Central memory CD8-positive, alpha-beta T cell (primary cell): ENCODE measurements at regions not wholly inside any gene's neighbourhood (a gene's known extent, or its start where the extent isn't known, plus 50 kb on each side); places are given as distances from the start of the nearest gene placed in this dataset.

Source experiments
- ATAC-seq: fragments of 150-1000 bp; cut with Tn5 transposase; replicated peaks from 2 replicates; pipeline ENCODE4 v1.10.0; 2022; ENCODE audit warnings: mild to moderate bottlenecking, moderate FRiP score, moderate number of reproducible peaks; ENCODE audit not compliant: poor library complexity, severe bottlenecking; ENCODE audit errors: extremely low read depth
- DNase-seq, 2 donors: peaks; one replicate each; pipeline ENCODE4 v3.0.0; 2021; ENCODE audit warnings: low spot score in 2 of 2
- H3K27ac Mint-ChIP-seq: one replicate; pipeline ENCODE4 v1.8.0; 2022; ENCODE audit warnings: low read depth, mild to moderate bottlenecking, moderate library complexity, mixed read lengths
- H3K27me3 Mint-ChIP-seq: one replicate; pipeline ENCODE4 v1.8.0; 2022; ENCODE audit warnings: mixed read lengths
- H3K36me3 Mint-ChIP-seq: one replicate; pipeline ENCODE4 v1.8.0; 2022; ENCODE audit warnings: mild to moderate bottlenecking, moderate library complexity, mixed read lengths; ENCODE audit not compliant: insufficient read depth
- H3K4me1 Mint-ChIP-seq: one replicate; pipeline ENCODE4 v1.8.0; 2022; ENCODE audit warnings: mixed read lengths
- H3K4me3 Mint-ChIP-seq: one replicate; pipeline ENCODE4 v1.8.0; 2022; ENCODE audit warnings: mild to moderate bottlenecking, moderate library complexity, mixed read lengths
- H3K9me3 Mint-ChIP-seq: one replicate; pipeline ENCODE4 v1.8.0; 2022; ENCODE audit warnings: mixed read lengths

DNA sequence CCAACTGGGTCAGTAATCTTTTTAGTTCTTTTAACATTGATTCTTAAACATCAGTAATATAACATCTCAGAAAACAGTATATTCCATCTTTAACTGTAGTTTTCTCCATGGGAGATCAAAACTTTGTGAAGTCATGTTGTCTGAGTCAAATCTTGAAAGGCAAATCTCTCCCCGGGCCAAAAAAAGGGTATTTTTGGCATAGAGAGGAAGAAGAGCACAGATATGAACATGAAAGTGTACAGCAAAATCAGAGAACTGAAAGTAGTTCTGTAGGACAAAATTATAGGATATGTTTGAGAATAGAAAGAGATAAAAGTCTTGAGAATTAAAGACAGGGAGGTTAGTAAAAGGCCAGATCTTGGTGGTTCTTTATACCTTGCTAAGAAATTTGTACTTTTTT is 176.4 kb upstream of the GYPA start:
- peaks cover 11% of the 10 kb centered on the region for H3K9me3 Mint-ChIP-seq
- no peak for DNase-seq
- no peaks in the 10 kb centered on the region for H3K36me3 Mint-ChIP-seq
- H3K27me3 Mint-ChIP-seq, result no peaks in the 10 kb centered on the region
- no peaks in the 10 kb centered on the region for H3K4me1 Mint-ChIP-seq
- no peak overlapping the region for H3K27ac Mint-ChIP-seq
- no peak for ATAC-seq
- no peak overlapping the region for H3K4me3 Mint-ChIP-seq

DNA sequence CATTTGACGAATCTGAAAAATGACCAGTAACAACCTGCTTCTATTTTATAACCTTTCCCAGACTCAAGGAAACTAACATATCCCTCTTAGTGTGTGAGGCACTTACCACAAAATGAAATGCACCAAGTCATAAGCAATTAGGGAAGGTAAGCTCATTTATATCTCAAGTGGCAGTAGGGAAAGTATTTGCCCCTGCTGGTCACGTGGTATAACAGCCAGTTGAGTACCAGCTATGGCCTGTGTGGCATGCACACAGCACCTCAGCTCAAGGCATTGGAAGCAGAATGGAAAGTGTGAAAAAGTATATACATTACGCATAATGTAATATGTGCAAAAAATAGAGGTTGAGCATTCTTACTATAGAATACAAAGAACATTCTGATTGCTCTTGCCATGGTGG is 178.3 kb upstream of the GYPA start:
- no peaks in the 10 kb centered on the region for H3K36me3 Mint-ChIP-seq

GRCh38 chr4:144336633-144337032 is 196.1 kb upstream of the GYPA start:
- H3K36me3 Mint-ChIP-seq, result no peaks in the 10 kb centered on the region
- no peak overlapping the region for H3K4me3 Mint-ChIP-seq

More for the DNA sequence above, 178.3 kb upstream of the GYPA start:
- no peak for DNase-seq
- no peak for ATAC-seq
- H3K27ac Mint-ChIP-seq, result no peak overlapping the region
- H3K4me3 Mint-ChIP-seq, result no peak overlapping the region
- no peaks in the 10 kb centered on the region for H3K4me1 Mint-ChIP-seq
- H3K27me3 Mint-ChIP-seq, result no peaks in the 10 kb centered on the region
- H3K9me3 Mint-ChIP-seq, result peaks cover 10% of the 10 kb centered on the region

DNA sequence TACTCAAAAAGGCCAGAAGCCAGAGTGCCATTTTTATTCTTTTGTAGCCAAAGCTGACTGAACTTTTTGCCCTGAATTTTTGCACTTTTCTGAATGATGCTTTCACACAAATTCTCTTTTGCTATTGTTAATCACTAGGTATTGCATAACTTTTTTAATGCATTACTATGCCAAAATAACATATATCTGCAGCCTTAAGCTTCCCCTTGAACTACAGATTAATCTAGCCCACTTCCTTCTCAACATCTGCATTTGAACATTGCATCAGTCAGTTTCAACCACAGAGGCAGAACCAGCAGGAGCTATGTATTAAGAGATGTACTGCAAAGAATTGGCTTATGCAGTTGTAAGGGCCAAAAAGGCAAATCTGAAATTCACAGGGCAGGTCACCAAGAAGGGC is 197.6 kb upstream of the GYPA start:
- Mint-ChIP-seq H3K9me3 (peaks cover 8% of the 10 kb centered on the region), H3K36me3 (no peaks in the 10 kb centered on the region), H3K4me3 (no peak overlapping the region), H3K27me3 (no peaks in the 10 kb centered on the region), H3K4me1 (no peaks in the 10 kb centered on the region), H3K27ac (no peak overlapping the region)
- no peak for DNase-seq
- ATAC-seq, result no peak

More at GRCh38 chr4:144336633-144337032, 196.1 kb upstream of the GYPA start:
- DNase-seq (no peak), ATAC-seq (no peak)
- H3K4me1 Mint-ChIP-seq, result no peaks in the 10 kb centered on the region
- H3K27me3 Mint-ChIP-seq, result no peaks in the 10 kb centered on the region
- no peak overlapping the region for H3K27ac Mint-ChIP-seq
- H3K9me3 Mint-ChIP-seq, result peaks cover 8% of the 10 kb centered on the region

- H3K36me3 Mint-ChIP-seq, result no peaks in the 10 kb centered on the region
- H3K4me1 Mint-ChIP-seq, result no peaks in the 10 kb centered on the region
- ATAC-seq, result no peak
- peaks cover 8% of the 10 kb centered on the region for H3K9me3 Mint-ChIP-seq
- no peaks in the 10 kb centered on the region for H3K27me3 Mint-ChIP-seq
- H3K27ac Mint-ChIP-seq, result no peak overlapping the region
- no peak for DNase-seq
- no peak overlapping the region for H3K4me3 Mint-ChIP-seq
Observed at GRCh38 chr4:144338834-144339233, 198.3 kb upstream of the GYPA start.

DNA sequence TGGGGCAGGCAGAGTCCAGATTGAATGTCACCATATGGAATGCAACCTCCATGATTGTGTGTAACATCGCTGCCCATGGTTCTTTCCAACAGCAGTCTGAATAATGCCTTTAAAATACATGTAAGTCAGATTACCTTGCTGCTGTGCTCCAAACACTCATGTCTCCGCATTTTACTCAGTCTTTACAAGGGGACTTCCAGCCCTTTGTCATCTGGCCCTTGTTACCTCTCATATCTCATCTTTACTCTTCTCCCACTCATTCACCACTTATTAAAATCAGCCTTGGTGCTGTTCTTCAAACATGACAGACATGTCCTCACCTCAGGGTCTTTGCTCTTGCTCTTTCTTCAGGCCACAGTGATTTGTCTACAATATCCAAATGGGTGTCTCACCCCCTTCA is 200.4 kb upstream of the GYPA start:
- Mint-ChIP-seq H3K4me1 (no peaks in the 10 kb centered on the region), H3K36me3 (no peaks in the 10 kb centered on the region), H3K4me3 (no peak overlapping the region), H3K9me3 (peaks cover 8% of the 10 kb centered on the region), H3K27me3 (no peaks in the 10 kb centered on the region), H3K27ac (no peak overlapping the region)
- DNase-seq (no peak), ATAC-seq (no peak)

GRCh38 chr4:144342949-144343760 is 202.6 kb upstream of the GYPA start:
- H3K9me3 Mint-ChIP-seq, result peaks cover 8% of the 10 kb centered on the region
- DNase-seq, result no peak
- H3K4me3 Mint-ChIP-seq, result no peak overlapping the region
- no peak overlapping the region for H3K27ac Mint-ChIP-seq
- no peak for ATAC-seq
- no peaks in the 10 kb centered on the region for H3K4me1 Mint-ChIP-seq
- no peaks in the 10 kb centered on the region for H3K27me3 Mint-ChIP-seq
- H3K36me3 Mint-ChIP-seq, result no peaks in the 10 kb centered on the region

GRCh38 chr4:144347121-144347520 is 206.6 kb upstream of the GYPA start:
- H3K4me1 Mint-ChIP-seq, result no peaks in the 10 kb centered on the region
- H3K27me3 Mint-ChIP-seq, result no peaks in the 10 kb centered on the region
- no peak overlapping the region for H3K4me3 Mint-ChIP-seq
- no peaks in the 10 kb centered on the region for H3K36me3 Mint-ChIP-seq
- H3K27ac Mint-ChIP-seq, result no peak overlapping the region
- no peak for ATAC-seq
- no peaks in the 10 kb centered on the region for H3K9me3 Mint-ChIP-seq
- DNase-seq, result no peak

- ATAC-seq (no peak), DNase-seq (no peak)
- Mint-ChIP-seq H3K36me3 (peaks cover 2% of the 10 kb centered on the region), H3K27me3 (peaks cover 17% of the 10 kb centered on the region), H3K27ac (no peak overlapping the region), H3K4me1 (no peaks in the 10 kb centered on the region), H3K4me3 (no peak overlapping the region), H3K9me3 (no peaks in the 10 kb centered on the region)
Observed at GRCh38 chr4:144350706-144351105, 210.2 kb upstream of the GYPA start.

- Mint-ChIP-seq H3K27me3 (peaks cover 23% of the 10 kb centered on the region), H3K4me1 (no peaks in the 10 kb centered on the region), H3K9me3 (no peaks in the 10 kb centered on the region), H3K4me3 (no peak overlapping the region), H3K36me3 (peaks cover 2% of the 10 kb centered on the region), H3K27ac (no peak overlapping the region)
- ATAC-seq (no peak), DNase-seq (no peak)
Observed at GRCh38 chr4:144351306-144351705, 210.8 kb upstream of the GYPA start.

DNA sequence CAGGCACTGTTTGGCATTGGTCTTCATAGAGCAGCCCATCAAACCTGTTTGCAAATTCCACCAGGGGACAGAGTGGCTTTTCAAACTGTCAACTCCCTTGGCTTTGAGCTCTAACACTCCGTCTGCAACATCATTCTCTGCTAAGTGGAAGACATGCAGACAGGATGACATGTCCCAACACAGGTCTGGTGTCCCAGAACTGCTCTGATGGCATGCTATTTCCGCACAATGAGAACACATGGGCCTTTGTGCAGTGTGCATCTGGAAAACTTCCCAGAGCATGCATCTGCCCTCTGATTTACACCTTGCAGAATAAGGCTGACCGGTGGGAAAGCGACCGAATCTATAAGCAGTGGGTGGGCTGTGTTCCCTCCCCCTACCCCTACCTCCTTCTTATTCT is 212.8 kb upstream of the GYPA start:
- Mint-ChIP-seq H3K4me3 (no peak overlapping the region), H3K27me3 (peaks cover 23% of the 10 kb centered on the region), H3K4me1 (no peaks in the 10 kb centered on the region), H3K9me3 (no peaks in the 10 kb centered on the region), H3K27ac (no peak overlapping the region), H3K36me3 (peaks cover 2% of the 10 kb centered on the region)
- ATAC-seq, result no peak
- no peak for DNase-seq

DNA sequence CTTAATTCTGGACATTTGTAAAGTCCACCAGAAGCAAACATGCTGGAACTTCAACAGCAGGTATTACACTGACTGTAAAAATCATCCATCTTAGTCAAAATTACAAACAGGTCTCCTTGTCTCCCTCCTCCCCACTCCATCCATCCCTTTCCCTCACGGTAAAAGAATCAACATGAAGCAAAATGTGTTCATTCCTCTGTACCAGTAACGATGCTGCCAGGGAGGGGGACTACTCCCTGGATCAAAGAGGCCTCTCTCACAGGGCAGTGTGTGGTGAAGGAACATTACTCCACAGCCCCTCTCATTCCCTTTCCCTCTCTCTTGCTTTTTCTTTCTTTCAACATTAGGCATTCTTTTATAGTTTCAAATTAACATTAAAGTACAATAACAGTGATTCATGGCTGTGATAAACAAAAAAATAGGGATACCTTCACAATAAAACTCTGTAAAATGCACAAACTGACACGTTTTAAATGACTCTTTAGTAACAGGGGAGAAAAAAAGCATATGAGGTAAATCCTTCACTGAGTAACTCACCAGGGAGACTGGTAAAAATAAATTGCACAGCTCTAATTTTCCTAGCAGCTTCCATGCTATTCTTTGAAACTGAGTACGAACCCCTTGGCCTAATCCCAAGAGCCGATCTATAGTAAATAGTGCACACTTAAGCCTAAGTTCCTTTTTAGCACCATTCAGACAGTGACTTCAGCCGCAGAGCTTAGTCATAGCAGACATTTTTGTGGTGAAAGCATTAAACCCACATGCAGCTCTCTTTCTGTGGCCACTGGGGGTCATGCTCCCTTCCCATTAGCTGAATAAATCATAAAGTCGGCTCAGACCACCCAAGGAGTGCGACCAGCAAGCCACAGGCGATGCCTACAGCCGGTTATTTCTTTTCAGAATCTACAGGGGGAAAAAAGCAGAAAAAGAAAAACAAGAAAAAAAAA is 215.6 kb upstream of the GYPA start:
- Mint-ChIP-seq H3K9me3 (peaks cover 5% of the 10 kb centered on the region), H3K27ac (no peak overlapping the region), H3K4me3 (no peak overlapping the region), H3K27me3 (peaks cover 23% of the 10 kb centered on the region), H3K4me1 (no peaks in the 10 kb centered on the region), H3K36me3 (peaks cover 2% of the 10 kb centered on the region)
- DNase-seq (no peak), ATAC-seq (peak; percentile 24)

GRCh38 chr4:144356941-144357381 is 216.4 kb upstream of the GYPA start:
- DNase-seq, result no peak
- peaks cover 23% of the 10 kb centered on the region for H3K27me3 Mint-ChIP-seq

More at GRCh38 chr4:144356941-144357381, 216.4 kb upstream of the GYPA start:
- Mint-ChIP-seq H3K4me1 (no peaks in the 10 kb centered on the region), H3K27ac (no peak overlapping the region), H3K9me3 (peaks cover 5% of the 10 kb centered on the region), H3K4me3 (no peak overlapping the region), H3K36me3 (peaks cover 2% of the 10 kb centered on the region)
- ATAC-seq, result no peak
